WTC11 (cell line): ENCODE measurements at regions not wholly inside any gene's neighbourhood (a gene's known extent, or its start where the extent isn't known, plus 50 kb on each side); places are given as distances from the start of the nearest gene placed in this dataset.

Experiments
- ATAC-seq: fragments of 200-7000 bp; cut with Tn5 transposase; 2 replicates; pipeline ENCODE4 v1.10.0; 2021; ENCODE audit warnings: mild to moderate bottlenecking, moderate library complexity
- CTCF ChIA-PET: fragments of 300-600 bp; sonication (Branson Sonifier 250); formaldehyde crosslinking; loops from one replicate; lab custom pipeline; 2021; ENCODE audit warnings: antibody characterized with exemption; lab: Charles Lee
- POLR2A ChIA-PET: fragments of 350-600 bp; sonication (Branson Sonifier 250); formaldehyde crosslinking; loops from one replicate; lab custom pipeline; 2021; ENCODE audit warnings: antibody characterized with exemption; lab: Charles Lee
- DNase-seq: peaks from one replicate; pipeline ENCODE4 v3.0.0; 2021; ENCODE audit warnings: low spot score
- H3K27ac Mint-ChIP-seq: 2 replicates; pipeline ENCODE4 v1.8.0; 2021; ENCODE audit warnings: mixed read lengths
- H3K27me3 Mint-ChIP-seq: 2 replicates; pipeline ENCODE4 v1.8.0; 2021; ENCODE audit warnings: low read depth, mild to moderate bottlenecking, moderate library complexity, mixed read lengths
- H3K36me3 Mint-ChIP-seq: 2 replicates; pipeline ENCODE4 v1.8.0; 2021; ENCODE audit warnings: mixed read lengths
- H3K4me1 Mint-ChIP-seq: 2 replicates; pipeline ENCODE4 v1.8.0; 2022; ENCODE audit warnings: mixed read lengths
- H3K4me3 Mint-ChIP-seq: 2 replicates; pipeline ENCODE4 v1.8.0; 2021; ENCODE audit warnings: mild to moderate bottlenecking, moderate library complexity, mixed read lengths
- H3K9me3 Mint-ChIP-seq: 2 replicates; pipeline ENCODE4 v1.8.0; 2021; ENCODE audit warnings: mixed read lengths
- ELF4 ChIP-seq: sonication (generic); formaldehyde crosslinking; IDR thresholded peaks from 2 replicates; pipeline ENCODE4 v1.8.1; 2022; ENCODE audit warnings: low read depth, mild to moderate bottlenecking, moderate library complexity, missing genetic modification reagents
- GABPB1 ChIP-seq: sonication (generic); formaldehyde crosslinking; IDR thresholded peaks from 2 replicates; pipeline ENCODE4 v1.8.1; 2023; ENCODE audit warnings: mild to moderate bottlenecking, missing genetic modification reagents
- KAT7 ChIP-seq: sonication (generic); formaldehyde crosslinking; IDR thresholded peaks from 2 replicates; pipeline ENCODE4 v1.8.1; 2023; ENCODE audit warnings: missing genetic modification reagents, mild to moderate bottlenecking, borderline replicate concordance
- NFE2L1 ChIP-seq: sonication (generic); formaldehyde crosslinking; IDR thresholded peaks from 2 replicates; pipeline ENCODE4 v1.8.1; 2023; ENCODE audit warnings: missing genetic modification reagents
- ZNF317 ChIP-seq: sonication (generic); formaldehyde crosslinking; IDR thresholded peaks from 2 replicates; pipeline ENCODE4 v1.8.1; 2023; ENCODE audit warnings: low read depth, mild to moderate bottlenecking, moderate library complexity, missing genetic modification reagents, borderline replicate concordance
- ZNF423 ChIP-seq: fragments of 250-450 bp; sonication (Bioruptor Pico); IDR thresholded peaks from 2 replicates; pipeline ENCODE4 v2.1.2; 2022; ENCODE audit warnings: mild to moderate bottlenecking, moderate library complexity
- TF ChIP-seq, protein P1 (sequence below): sonication (generic); formaldehyde crosslinking; IDR thresholded peaks from 2 replicates; pipeline ENCODE4 v1.8.1; 2023; ENCODE audit warnings: mild to moderate bottlenecking, missing genetic modification reagents, borderline replicate concordance
- TF ChIP-seq, protein P2 (sequence below): sonication (generic); formaldehyde crosslinking; IDR thresholded peaks from 2 replicates; pipeline ENCODE4 v1.8.0; 2023; ENCODE audit warnings: missing genetic modification reagents, mild to moderate bottlenecking, borderline replicate concordance
- TF ChIP-seq, protein P3 (sequence below): sonication (generic); formaldehyde crosslinking; conservative IDR thresholded peaks from 2 replicates; pipeline ENCODE4 v1.8.1; 2023; ENCODE audit warnings: mild to moderate bottlenecking, low read depth, missing genetic modification reagents, moderate library complexity
- TF ChIP-seq, protein P4 (sequence below): sonication (generic); formaldehyde crosslinking; IDR thresholded peaks from 2 replicates; pipeline ENCODE4 v1.8.1; 2022; ENCODE audit warnings: missing genetic modification reagents, borderline replicate concordance
- TF ChIP-seq, protein P5 (sequence below): sonication (generic); formaldehyde crosslinking; IDR thresholded peaks from 2 replicates; pipeline ENCODE4 v1.8.0; 2022; ENCODE audit warnings: mild to moderate bottlenecking, missing genetic modification reagents
- TF ChIP-seq, protein P6 (sequence below): fragments of 250-450 bp; sonication (Bioruptor Pico); IDR thresholded peaks from 2 replicates; pipeline ENCODE4 v1.8.0; 2021; ENCODE audit warnings: mild to moderate bottlenecking
- TF ChIP-seq, protein P7 (sequence below): sonication (generic); formaldehyde crosslinking; IDR thresholded peaks from 2 replicates; pipeline ENCODE4 v1.8.1; 2022; ENCODE audit warnings: low read depth, missing genetic modification reagents, borderline replicate concordance

DNA sequence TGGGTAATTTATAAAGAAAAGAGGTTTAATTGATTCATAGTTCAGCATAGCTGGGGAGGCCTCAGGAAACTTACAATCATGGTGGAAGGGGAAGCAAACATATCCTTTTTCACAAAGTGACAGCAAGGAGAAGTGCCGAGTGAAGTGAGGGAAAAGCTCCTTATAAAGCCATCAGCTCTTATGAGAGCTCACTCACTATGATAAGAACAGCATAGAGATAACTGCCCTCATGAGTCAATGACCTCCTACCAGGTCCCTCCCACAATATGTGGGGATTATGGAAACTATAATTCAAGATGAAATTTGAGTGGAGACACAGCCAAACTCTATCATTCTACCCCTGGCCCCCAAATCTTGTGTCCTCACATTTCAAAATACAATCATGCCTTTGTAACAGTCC, 115.8 kb upstream of the LAMA2 start:
- H3K27ac Mint-ChIP-seq, result no peak overlapping the region

DNA sequence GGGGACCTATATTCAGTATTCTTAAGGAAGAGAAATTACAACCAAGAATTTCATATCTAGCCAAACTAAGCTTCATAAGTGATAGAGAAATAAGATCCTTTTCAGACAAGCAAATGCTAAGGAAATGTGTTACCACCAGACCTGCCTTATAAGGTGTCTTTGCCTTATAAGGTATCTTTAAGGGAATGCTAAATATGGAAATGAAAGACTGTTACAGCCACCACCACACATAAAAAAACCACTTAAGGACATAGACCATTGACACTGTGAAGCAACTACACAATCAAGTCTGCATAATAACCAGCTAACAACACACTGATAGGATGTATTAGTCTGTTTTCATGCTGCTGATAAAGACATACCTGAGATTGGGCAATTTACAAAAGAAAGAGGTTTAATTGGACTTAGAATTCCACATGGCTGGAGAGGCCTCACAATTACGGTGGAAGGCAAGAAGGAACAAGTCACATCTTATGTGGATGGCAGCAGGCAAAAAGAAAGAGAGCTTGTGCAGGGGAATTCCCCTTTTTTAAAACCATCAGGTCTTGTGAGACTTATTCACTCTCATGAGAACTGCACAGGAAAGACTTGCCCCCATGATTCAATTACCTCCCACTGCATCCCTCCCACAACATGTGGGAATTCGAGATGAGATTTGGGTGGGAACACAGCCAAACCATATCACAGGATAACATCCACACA, 119.2 kb upstream of the LAMA2 start:
- peaks cover 59% of the 10 kb centered on the region for H3K9me3 Mint-ChIP-seq
- H3K36me3 Mint-ChIP-seq, result peaks cover 33% of the 10 kb centered on the region
- ATAC-seq, result peak; percentile 68
- CTCF ChIA-PET, result no interaction called here
- no peaks in the 10 kb centered on the region; the same call in 1 of the 2 replicates for H3K27me3 Mint-ChIP-seq
- POLR2A ChIA-PET, result no interaction called here
- TF ChIP-seq, protein P1, sequence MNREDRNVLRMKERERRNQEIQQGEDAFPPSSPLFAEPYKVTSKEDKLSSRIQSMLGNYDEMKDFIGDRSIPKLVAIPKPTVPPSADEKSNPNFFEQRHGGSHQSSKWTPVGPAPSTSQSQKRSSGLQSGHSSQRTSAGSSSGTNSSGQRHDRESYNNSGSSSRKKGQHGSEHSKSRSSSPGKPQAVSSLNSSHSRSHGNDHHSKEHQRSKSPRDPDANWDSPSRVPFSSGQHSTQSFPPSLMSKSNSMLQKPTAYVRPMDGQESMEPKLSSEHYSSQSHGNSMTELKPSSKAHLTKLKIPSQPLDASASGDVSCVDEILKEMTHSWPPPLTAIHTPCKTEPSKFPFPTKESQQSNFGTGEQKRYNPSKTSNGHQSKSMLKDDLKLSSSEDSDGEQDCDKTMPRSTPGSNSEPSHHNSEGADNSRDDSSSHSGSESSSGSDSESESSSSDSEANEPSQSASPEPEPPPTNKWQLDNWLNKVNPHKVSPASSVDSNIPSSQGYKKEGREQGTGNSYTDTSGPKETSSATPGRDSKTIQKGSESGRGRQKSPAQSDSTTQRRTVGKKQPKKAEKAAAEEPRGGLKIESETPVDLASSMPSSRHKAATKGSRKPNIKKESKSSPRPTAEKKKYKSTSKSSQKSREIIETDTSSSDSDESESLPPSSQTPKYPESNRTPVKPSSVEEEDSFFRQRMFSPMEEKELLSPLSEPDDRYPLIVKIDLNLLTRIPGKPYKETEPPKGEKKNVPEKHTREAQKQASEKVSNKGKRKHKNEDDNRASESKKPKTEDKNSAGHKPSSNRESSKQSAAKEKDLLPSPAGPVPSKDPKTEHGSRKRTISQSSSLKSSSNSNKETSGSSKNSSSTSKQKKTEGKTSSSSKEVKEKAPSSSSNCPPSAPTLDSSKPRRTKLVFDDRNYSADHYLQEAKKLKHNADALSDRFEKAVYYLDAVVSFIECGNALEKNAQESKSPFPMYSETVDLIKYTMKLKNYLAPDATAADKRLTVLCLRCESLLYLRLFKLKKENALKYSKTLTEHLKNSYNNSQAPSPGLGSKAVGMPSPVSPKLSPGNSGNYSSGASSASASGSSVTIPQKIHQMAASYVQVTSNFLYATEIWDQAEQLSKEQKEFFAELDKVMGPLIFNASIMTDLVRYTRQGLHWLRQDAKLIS (CRISPR knock-in tag), result no peak
- TF ChIP-seq, protein P2, sequence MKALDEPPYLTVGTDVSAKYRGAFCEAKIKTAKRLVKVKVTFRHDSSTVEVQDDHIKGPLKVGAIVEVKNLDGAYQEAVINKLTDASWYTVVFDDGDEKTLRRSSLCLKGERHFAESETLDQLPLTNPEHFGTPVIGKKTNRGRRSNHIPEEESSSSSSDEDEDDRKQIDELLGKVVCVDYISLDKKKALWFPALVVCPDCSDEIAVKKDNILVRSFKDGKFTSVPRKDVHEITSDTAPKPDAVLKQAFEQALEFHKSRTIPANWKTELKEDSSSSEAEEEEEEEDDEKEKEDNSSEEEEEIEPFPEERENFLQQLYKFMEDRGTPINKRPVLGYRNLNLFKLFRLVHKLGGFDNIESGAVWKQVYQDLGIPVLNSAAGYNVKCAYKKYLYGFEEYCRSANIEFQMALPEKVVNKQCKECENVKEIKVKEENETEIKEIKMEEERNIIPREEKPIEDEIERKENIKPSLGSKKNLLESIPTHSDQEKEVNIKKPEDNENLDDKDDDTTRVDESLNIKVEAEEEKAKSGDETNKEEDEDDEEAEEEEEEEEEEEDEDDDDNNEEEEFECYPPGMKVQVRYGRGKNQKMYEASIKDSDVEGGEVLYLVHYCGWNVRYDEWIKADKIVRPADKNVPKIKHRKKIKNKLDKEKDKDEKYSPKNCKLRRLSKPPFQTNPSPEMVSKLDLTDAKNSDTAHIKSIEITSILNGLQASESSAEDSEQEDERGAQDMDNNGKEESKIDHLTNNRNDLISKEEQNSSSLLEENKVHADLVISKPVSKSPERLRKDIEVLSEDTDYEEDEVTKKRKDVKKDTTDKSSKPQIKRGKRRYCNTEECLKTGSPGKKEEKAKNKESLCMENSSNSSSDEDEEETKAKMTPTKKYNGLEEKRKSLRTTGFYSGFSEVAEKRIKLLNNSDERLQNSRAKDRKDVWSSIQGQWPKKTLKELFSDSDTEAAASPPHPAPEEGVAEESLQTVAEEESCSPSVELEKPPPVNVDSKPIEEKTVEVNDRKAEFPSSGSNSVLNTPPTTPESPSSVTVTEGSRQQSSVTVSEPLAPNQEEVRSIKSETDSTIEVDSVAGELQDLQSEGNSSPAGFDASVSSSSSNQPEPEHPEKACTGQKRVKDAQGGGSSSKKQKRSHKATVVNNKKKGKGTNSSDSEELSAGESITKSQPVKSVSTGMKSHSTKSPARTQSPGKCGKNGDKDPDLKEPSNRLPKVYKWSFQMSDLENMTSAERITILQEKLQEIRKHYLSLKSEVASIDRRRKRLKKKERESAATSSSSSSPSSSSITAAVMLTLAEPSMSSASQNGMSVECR, result no peak
- TF ChIP-seq GABPB1 (CRISPR knock-in tag) (no peak), ZNF317 (no peak), NFE2L1 (CRISPR knock-in tag) (no peak)
- peak overlapping the region; percentile 73; the same call in 1 of the 2 replicates for H3K27ac Mint-ChIP-seq
- H3K4me3 Mint-ChIP-seq, result no peak overlapping the region
- peaks cover 18% of the 10 kb centered on the region for H3K4me1 Mint-ChIP-seq
- no peak for DNase-seq

More for the DNA sequence above, 115.8 kb upstream of the LAMA2 start:
- TF ChIP-seq, protein P3, sequence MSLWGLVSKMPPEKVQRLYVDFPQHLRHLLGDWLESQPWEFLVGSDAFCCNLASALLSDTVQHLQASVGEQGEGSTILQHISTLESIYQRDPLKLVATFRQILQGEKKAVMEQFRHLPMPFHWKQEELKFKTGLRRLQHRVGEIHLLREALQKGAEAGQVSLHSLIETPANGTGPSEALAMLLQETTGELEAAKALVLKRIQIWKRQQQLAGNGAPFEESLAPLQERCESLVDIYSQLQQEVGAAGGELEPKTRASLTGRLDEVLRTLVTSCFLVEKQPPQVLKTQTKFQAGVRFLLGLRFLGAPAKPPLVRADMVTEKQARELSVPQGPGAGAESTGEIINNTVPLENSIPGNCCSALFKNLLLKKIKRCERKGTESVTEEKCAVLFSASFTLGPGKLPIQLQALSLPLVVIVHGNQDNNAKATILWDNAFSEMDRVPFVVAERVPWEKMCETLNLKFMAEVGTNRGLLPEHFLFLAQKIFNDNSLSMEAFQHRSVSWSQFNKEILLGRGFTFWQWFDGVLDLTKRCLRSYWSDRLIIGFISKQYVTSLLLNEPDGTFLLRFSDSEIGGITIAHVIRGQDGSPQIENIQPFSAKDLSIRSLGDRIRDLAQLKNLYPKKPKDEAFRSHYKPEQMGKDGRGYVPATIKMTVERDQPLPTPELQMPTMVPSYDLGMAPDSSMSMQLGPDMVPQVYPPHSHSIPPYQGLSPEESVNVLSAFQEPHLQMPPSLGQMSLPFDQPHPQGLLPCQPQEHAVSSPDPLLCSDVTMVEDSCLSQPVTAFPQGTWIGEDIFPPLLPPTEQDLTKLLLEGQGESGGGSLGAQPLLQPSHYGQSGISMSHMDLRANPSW, result no peak
- TF ChIP-seq KAT7, result no peak
- ChIA-PET POLR2A (no interaction called here), CTCF (no interaction called here)
- H3K36me3 Mint-ChIP-seq, result peaks cover 39% of the 10 kb centered on the region
- no peak overlapping the region for H3K4me3 Mint-ChIP-seq
- H3K9me3 Mint-ChIP-seq, result peaks cover 68% of the 10 kb centered on the region
- no peaks in the 10 kb centered on the region; the same call in 1 of the 2 replicates for H3K27me3 Mint-ChIP-seq
- DNase-seq (no peak), ATAC-seq (no peak)
- H3K4me1 Mint-ChIP-seq, result peaks cover 18% of the 10 kb centered on the region

DNA sequence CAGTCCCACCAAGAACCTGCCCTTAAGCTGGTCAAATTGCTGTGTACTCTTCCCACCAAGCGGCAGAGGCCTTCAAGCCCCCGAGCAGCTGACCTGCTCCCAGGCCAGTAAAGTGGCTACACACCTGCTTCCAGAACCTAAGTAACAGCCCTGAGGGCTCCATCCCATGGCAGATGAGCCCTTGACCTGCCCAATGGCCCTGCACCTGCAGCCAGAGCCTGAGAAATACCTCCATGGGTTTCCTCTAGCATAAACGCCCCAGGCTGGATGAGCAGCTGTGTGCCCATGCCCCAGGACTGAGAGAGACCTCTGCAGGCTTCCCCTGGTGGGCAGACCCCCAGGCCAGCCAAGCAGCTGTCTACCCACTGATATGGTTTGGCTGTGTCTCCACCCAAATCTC, 123.0 kb upstream of the LAMA2 start:
- Mint-ChIP-seq H3K36me3 (peaks cover 7% of the 10 kb centered on the region; the same call in 1 of the 2 replicates), H3K4me3 (no peak overlapping the region), H3K27ac (no peak overlapping the region), H3K9me3 (peaks cover 25% of the 10 kb centered on the region), H3K4me1 (peaks cover 23% of the 10 kb centered on the region), H3K27me3 (no peaks in the 10 kb centered on the region)
- ATAC-seq (no peak), DNase-seq (no peak)
- POLR2A ChIA-PET, result no interaction called here
- CTCF ChIA-PET, result no interaction called here
- TF ChIP-seq ELF4, result no peak
- TF ChIP-seq, protein P4, sequence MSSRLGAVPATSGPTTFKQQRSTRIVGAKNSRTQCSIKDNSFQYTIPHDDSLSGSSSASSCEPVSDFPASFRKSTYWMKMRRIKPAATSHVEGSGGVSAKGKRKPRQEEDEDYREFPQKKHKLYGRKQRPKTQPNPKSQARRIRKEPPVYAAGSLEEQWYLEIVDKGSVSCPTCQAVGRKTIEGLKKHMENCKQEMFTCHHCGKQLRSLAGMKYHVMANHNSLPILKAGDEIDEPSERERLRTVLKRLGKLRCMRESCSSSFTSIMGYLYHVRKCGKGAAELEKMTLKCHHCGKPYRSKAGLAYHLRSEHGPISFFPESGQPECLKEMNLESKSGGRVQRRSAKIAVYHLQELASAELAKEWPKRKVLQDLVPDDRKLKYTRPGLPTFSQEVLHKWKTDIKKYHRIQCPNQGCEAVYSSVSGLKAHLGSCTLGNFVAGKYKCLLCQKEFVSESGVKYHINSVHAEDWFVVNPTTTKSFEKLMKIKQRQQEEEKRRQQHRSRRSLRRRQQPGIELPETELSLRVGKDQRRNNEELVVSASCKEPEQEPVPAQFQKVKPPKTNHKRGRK (CRISPR knock-in tag), result no peak
- TF ChIP-seq, protein P5, sequence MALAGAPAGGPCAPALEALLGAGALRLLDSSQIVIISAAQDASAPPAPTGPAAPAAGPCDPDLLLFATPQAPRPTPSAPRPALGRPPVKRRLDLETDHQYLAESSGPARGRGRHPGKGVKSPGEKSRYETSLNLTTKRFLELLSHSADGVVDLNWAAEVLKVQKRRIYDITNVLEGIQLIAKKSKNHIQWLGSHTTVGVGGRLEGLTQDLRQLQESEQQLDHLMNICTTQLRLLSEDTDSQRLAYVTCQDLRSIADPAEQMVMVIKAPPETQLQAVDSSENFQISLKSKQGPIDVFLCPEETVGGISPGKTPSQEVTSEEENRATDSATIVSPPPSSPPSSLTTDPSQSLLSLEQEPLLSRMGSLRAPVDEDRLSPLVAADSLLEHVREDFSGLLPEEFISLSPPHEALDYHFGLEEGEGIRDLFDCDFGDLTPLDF (CRISPR knock-in tag), result no peak
- TF ChIP-seq ZNF423, result no peak
- TF ChIP-seq, protein P6, sequence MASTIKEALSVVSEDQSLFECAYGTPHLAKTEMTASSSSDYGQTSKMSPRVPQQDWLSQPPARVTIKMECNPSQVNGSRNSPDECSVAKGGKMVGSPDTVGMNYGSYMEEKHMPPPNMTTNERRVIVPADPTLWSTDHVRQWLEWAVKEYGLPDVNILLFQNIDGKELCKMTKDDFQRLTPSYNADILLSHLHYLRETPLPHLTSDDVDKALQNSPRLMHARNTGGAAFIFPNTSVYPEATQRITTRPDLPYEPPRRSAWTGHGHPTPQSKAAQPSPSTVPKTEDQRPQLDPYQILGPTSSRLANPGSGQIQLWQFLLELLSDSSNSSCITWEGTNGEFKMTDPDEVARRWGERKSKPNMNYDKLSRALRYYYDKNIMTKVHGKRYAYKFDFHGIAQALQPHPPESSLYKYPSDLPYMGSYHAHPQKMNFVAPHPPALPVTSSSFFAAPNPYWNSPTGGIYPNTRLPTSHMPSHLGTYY (CRISPR knock-in tag), result no peak
- TF ChIP-seq, protein P7, sequence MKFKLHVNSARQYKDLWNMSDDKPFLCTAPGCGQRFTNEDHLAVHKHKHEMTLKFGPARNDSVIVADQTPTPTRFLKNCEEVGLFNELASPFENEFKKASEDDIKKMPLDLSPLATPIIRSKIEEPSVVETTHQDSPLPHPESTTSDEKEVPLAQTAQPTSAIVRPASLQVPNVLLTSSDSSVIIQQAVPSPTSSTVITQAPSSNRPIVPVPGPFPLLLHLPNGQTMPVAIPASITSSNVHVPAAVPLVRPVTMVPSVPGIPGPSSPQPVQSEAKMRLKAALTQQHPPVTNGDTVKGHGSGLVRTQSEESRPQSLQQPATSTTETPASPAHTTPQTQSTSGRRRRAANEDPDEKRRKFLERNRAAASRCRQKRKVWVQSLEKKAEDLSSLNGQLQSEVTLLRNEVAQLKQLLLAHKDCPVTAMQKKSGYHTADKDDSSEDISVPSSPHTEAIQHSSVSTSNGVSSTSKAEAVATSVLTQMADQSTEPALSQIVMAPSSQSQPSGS (CRISPR knock-in tag), result no peak
